Islet of Langerhans (tissue), 1 donor: ENCODE measurements at regions not wholly inside any gene's neighbourhood (a gene's known extent, or its start where the extent isn't known, plus 50 kb on each side); places are given as distances from the start of the nearest gene placed in this dataset.

Source experiments
- FAIRE-seq: peaks from one replicate; lab custom pipeline; 2011; peaks lifted over from hg19 to GRCh38; lab: Jason Lieb, UNC

GRCh38 chr1:192003295-192004077 is 154.8 kb upstream of the RGS18 start:
- no peak for FAIRE-seq

GRCh38 chr1:192005976-192006375 is 152.3 kb upstream of the RGS18 start:
- FAIRE-seq = no peak

GRCh38 chr1:192008281-192008825 is 149.9 kb upstream of the RGS18 start:
- FAIRE-seq = no peak

- FAIRE-seq = no peak
Observed at GRCh38 chr1:192010406-192010805, 147.9 kb upstream of the RGS18 start.

GRCh38 chr1:192011525-192011924 is 146.7 kb upstream of the RGS18 start:
- no peak for FAIRE-seq

- no peak for FAIRE-seq
Observed at GRCh38 chr1:192022827-192023226, 135.4 kb upstream of the RGS18 start.

- no peak for FAIRE-seq
Observed at GRCh38 chr1:192024881-192025280, 133.4 kb upstream of the RGS18 start.

GRCh38 chr1:192038567-192038966 is 119.7 kb upstream of the RGS18 start:
- no peak for FAIRE-seq

- no peak for FAIRE-seq
Observed at GRCh38 chr1:192045131-192045530, 113.1 kb upstream of the RGS18 start.

GRCh38 chr1:192053531-192053971 is 104.7 kb upstream of the RGS18 start:
- no peak for FAIRE-seq

GRCh38 chr1:192057766-192058165 is 100.5 kb upstream of the RGS18 start:
- FAIRE-seq = no peak

- no peak for FAIRE-seq
Observed at GRCh38 chr1:192059407-192059806, 98.9 kb upstream of the RGS18 start.

- FAIRE-seq = no peak
Observed at GRCh38 chr1:192061556-192061955, 96.7 kb upstream of the RGS18 start.

- no peak for FAIRE-seq
Observed at GRCh38 chr1:192065087-192065486, 93.2 kb upstream of the RGS18 start.

GRCh38 chr1:192066202-192066601 is 92.1 kb upstream of the RGS18 start:
- no peak for FAIRE-seq

GRCh38 chr1:192067360-192067759 is 90.9 kb upstream of the RGS18 start:
- no peak for FAIRE-seq

- no peak for FAIRE-seq
Observed at GRCh38 chr1:192070213-192070612, 88.0 kb upstream of the RGS18 start.

GRCh38 chr1:192080684-192081083 is 77.6 kb upstream of the RGS18 start:
- FAIRE-seq = no peak

- FAIRE-seq = no peak
Observed at GRCh38 chr1:192081359-192081758, 76.9 kb upstream of the RGS18 start.

- FAIRE-seq = no peak
Observed at GRCh38 chr1:192086644-192087043, 71.6 kb upstream of the RGS18 start.

- no peak for FAIRE-seq
Observed at GRCh38 chr1:192087334-192087733, 70.9 kb upstream of the RGS18 start.

GRCh38 chr1:192088496-192088895 is 69.8 kb upstream of the RGS18 start:
- FAIRE-seq = no peak

- no peak for FAIRE-seq
Observed at GRCh38 chr1:192098001-192098400, 60.3 kb upstream of the RGS18 start.

GRCh38 chr1:192099328-192099727 is 58.9 kb upstream of the RGS18 start:
- no peak for FAIRE-seq
